ENCODE measurements at regions not wholly inside any gene's neighbourhood (a gene's known extent, or its start where the extent isn't known, plus 50 kb on each side); places are given as distances from the start of the nearest gene placed in this dataset.

- Mint-ChIP-seq H3K27me3 (ENCODE audit: low read depth) (peaks cover 4% of the 10 kb centered on the region), H3K4me1 (ENCODE audit: low read depth) (peaks cover 7% of the 10 kb centered on the region), H3K27ac (no peak overlapping the region), H3K36me3 (ENCODE audit: insufficient read depth in 2 of 2) (no peaks in the 10 kb centered on the region), H3K4me3 (no peak overlapping the region), H3K9me3 (no peaks in the 10 kb centered on the region)
- DNase-seq, result no peak
- ATAC-seq (replicated peaks in 1 of 2), result no peak
Measured at GRCh38 chr3:176946202-176946601, 251.1 kb downstream of the TBL1XR1 start.

GRCh38 chr3:176942305-176942704 is 255.0 kb downstream of the TBL1XR1 start:
- H3K4me1 Mint-ChIP-seq (ENCODE audit: low read depth), result no peaks in the 10 kb centered on the region
- no peak for ATAC-seq (replicated peaks in 1 of 2)
- H3K36me3 Mint-ChIP-seq (ENCODE audit: insufficient read depth in 2 of 2), result no peaks in the 10 kb centered on the region
- H3K27me3 Mint-ChIP-seq (ENCODE audit: low read depth), result no peaks in the 10 kb centered on the region
- H3K4me3 Mint-ChIP-seq, result no peak overlapping the region
- no peak for DNase-seq
- H3K9me3 Mint-ChIP-seq, result no peaks in the 10 kb centered on the region
- H3K27ac Mint-ChIP-seq, result no peak overlapping the region

- no peaks in the 10 kb centered on the region for H3K9me3 Mint-ChIP-seq
- H3K36me3 Mint-ChIP-seq (ENCODE audit: insufficient read depth in 2 of 2), result no peaks in the 10 kb centered on the region
- no peaks in the 10 kb centered on the region for H3K4me1 Mint-ChIP-seq (ENCODE audit: low read depth)
- peaks cover 5% of the 10 kb centered on the region for H3K27me3 Mint-ChIP-seq (ENCODE audit: low read depth)
- ATAC-seq (replicated peaks in 1 of 2) (peak in 1 of 2 donors; percentile 38), DNase-seq (no peak)
- no peak overlapping the region for H3K27ac Mint-ChIP-seq
- H3K4me3 Mint-ChIP-seq, result no peak overlapping the region
Measured at GRCh38 chr3:176941689-176942088, 255.6 kb downstream of the TBL1XR1 start.

- Mint-ChIP-seq H3K4me1 (ENCODE audit: low read depth) (no peaks in the 10 kb centered on the region), H3K36me3 (ENCODE audit: insufficient read depth in 2 of 2) (no peaks in the 10 kb centered on the region), H3K27me3 (ENCODE audit: low read depth) (peaks cover 14% of the 10 kb centered on the region), H3K27ac (no peak overlapping the region), H3K4me3 (no peak overlapping the region), H3K9me3 (no peaks in the 10 kb centered on the region)
- peak; percentile 65 to 78 for ATAC-seq (replicated peaks in 1 of 2)
- peak; percentile 37 for DNase-seq
Measured at GRCh38 chr3:176939022-176939817, 258.1 kb downstream of the TBL1XR1 start.

- no peak overlapping the region for H3K4me3 Mint-ChIP-seq
- H3K9me3 Mint-ChIP-seq, result no peaks in the 10 kb centered on the region
- DNase-seq (no peak), ATAC-seq (replicated peaks in 1 of 2) (no peak)
- H3K27ac Mint-ChIP-seq, result no peak overlapping the region
- no peaks in the 10 kb centered on the region for H3K4me1 Mint-ChIP-seq (ENCODE audit: low read depth)
- H3K36me3 Mint-ChIP-seq (ENCODE audit: insufficient read depth in 2 of 2), result no peaks in the 10 kb centered on the region
- peaks cover 20% of the 10 kb centered on the region for H3K27me3 Mint-ChIP-seq (ENCODE audit: low read depth)
Measured at GRCh38 chr3:176937994-176938393, 259.3 kb downstream of the TBL1XR1 start.

- Mint-ChIP-seq H3K9me3 (no peaks in the 10 kb centered on the region), H3K36me3 (ENCODE audit: insufficient read depth in 2 of 2) (no peaks in the 10 kb centered on the region), H3K4me3 (no peak overlapping the region), H3K27me3 (ENCODE audit: low read depth) (peaks cover 20% of the 10 kb centered on the region), H3K27ac (no peak overlapping the region), H3K4me1 (ENCODE audit: low read depth) (no peaks in the 10 kb centered on the region)
- ATAC-seq (replicated peaks in 1 of 2) (no peak), DNase-seq (no peak)
Measured at GRCh38 chr3:176937541-176937940, 259.7 kb downstream of the TBL1XR1 start.

- no peak for ATAC-seq (replicated peaks in 1 of 2)
- Mint-ChIP-seq H3K4me1 (ENCODE audit: low read depth) (no peaks in the 10 kb centered on the region), H3K9me3 (no peaks in the 10 kb centered on the region), H3K27ac (no peak overlapping the region), H3K36me3 (ENCODE audit: insufficient read depth in 2 of 2) (no peaks in the 10 kb centered on the region), H3K27me3 (ENCODE audit: low read depth) (peaks cover 31% of the 10 kb centered on the region), H3K4me3 (no peak overlapping the region)
- no peak for DNase-seq
Measured at GRCh38 chr3:176935194-176935888, 261.9 kb downstream of the TBL1XR1 start.

- ATAC-seq (replicated peaks in 1 of 2), result peak in 1 of 2 donors; percentile 41
- Mint-ChIP-seq H3K27me3 (ENCODE audit: low read depth) (peaks cover 31% of the 10 kb centered on the region), H3K36me3 (ENCODE audit: insufficient read depth in 2 of 2) (no peaks in the 10 kb centered on the region), H3K4me1 (ENCODE audit: low read depth) (no peaks in the 10 kb centered on the region), H3K9me3 (no peaks in the 10 kb centered on the region), H3K27ac (no peak overlapping the region), H3K4me3 (no peak overlapping the region)
- DNase-seq, result no peak
Measured at GRCh38 chr3:176934698-176935097, 262.6 kb downstream of the TBL1XR1 start.

- H3K27ac Mint-ChIP-seq, result no peak overlapping the region
- no peaks in the 10 kb centered on the region for H3K36me3 Mint-ChIP-seq (ENCODE audit: insufficient read depth in 2 of 2)
- ATAC-seq (replicated peaks in 1 of 2) (no peak), DNase-seq (no peak)
- no peaks in the 10 kb centered on the region for H3K9me3 Mint-ChIP-seq
- no peak overlapping the region for H3K4me3 Mint-ChIP-seq
- H3K4me1 Mint-ChIP-seq (ENCODE audit: low read depth), result no peaks in the 10 kb centered on the region
- peaks cover 31% of the 10 kb centered on the region for H3K27me3 Mint-ChIP-seq (ENCODE audit: low read depth)
Measured at GRCh38 chr3:176933704-176934103, 263.6 kb downstream of the TBL1XR1 start.

GRCh38 chr3:176932433-176932832 is 264.8 kb downstream of the TBL1XR1 start:
- Mint-ChIP-seq H3K9me3 (no peaks in the 10 kb centered on the region), H3K27me3 (ENCODE audit: low read depth) (peaks cover 32% of the 10 kb centered on the region), H3K36me3 (ENCODE audit: insufficient read depth in 2 of 2) (no peaks in the 10 kb centered on the region), H3K4me1 (ENCODE audit: low read depth) (no peaks in the 10 kb centered on the region), H3K27ac (no peak overlapping the region), H3K4me3 (no peak overlapping the region)
- ATAC-seq (replicated peaks in 1 of 2), result no peak
- DNase-seq, result no peak

GRCh38 chr3:176931991-176932390 is 265.3 kb downstream of the TBL1XR1 start:
- peaks cover 34% of the 10 kb centered on the region for H3K27me3 Mint-ChIP-seq (ENCODE audit: low read depth)

GRCh38 chr3:176930942-176931341 is 266.3 kb downstream of the TBL1XR1 start:
- H3K27ac Mint-ChIP-seq, result no peak overlapping the region
- no peaks in the 10 kb centered on the region for H3K9me3 Mint-ChIP-seq
- H3K4me3 Mint-ChIP-seq, result no peak overlapping the region
- peaks cover 32% of the 10 kb centered on the region for H3K27me3 Mint-ChIP-seq (ENCODE audit: low read depth)
- H3K4me1 Mint-ChIP-seq (ENCODE audit: low read depth), result no peaks in the 10 kb centered on the region
- no peak for DNase-seq
- H3K36me3 Mint-ChIP-seq (ENCODE audit: insufficient read depth in 2 of 2), result no peaks in the 10 kb centered on the region
- no peak for ATAC-seq (replicated peaks in 1 of 2)

More at GRCh38 chr3:176931991-176932390, 265.3 kb downstream of the TBL1XR1 start:
- ATAC-seq (replicated peaks in 1 of 2), result no peak
- DNase-seq, result no peak
- H3K4me3 Mint-ChIP-seq, result no peak overlapping the region
- no peaks in the 10 kb centered on the region for H3K9me3 Mint-ChIP-seq
- H3K36me3 Mint-ChIP-seq (ENCODE audit: insufficient read depth in 2 of 2), result no peaks in the 10 kb centered on the region
- no peak overlapping the region for H3K27ac Mint-ChIP-seq
- no peaks in the 10 kb centered on the region for H3K4me1 Mint-ChIP-seq (ENCODE audit: low read depth)

- Mint-ChIP-seq H3K9me3 (no peaks in the 10 kb centered on the region), H3K36me3 (ENCODE audit: insufficient read depth in 2 of 2) (no peaks in the 10 kb centered on the region), H3K27me3 (ENCODE audit: low read depth) (peaks cover 24% of the 10 kb centered on the region)
Measured at GRCh38 chr3:176928582-176928931, 268.7 kb downstream of the TBL1XR1 start.

More at GRCh38 chr3:176928582-176928931, 268.7 kb downstream of the TBL1XR1 start:
- DNase-seq (no peak), ATAC-seq (replicated peaks in 1 of 2) (no peak)
- no peaks in the 10 kb centered on the region for H3K4me1 Mint-ChIP-seq (ENCODE audit: low read depth)
- no peak overlapping the region for H3K27ac Mint-ChIP-seq
- no peak overlapping the region for H3K4me3 Mint-ChIP-seq
